DMS79 (cell line): ENCODE measurements at regions not wholly inside any gene's neighbourhood (a gene's known extent, or its start where the extent isn't known, plus 50 kb on each side); places are given as distances from the start of the nearest gene placed in this dataset.
A peak's percentile ranks its signal among the peaks of the same experiment; 100 is the strongest.

Experiments
- DNase-seq: peaks from one replicate; lab custom pipeline; 2025; lab: John Stamatoyannopoulos, UW

- DNase-seq = no peak
Measured at GRCh38 chr3:150267288-150267687, 140.8 kb upstream of the TSC22D2 start.

DNA sequence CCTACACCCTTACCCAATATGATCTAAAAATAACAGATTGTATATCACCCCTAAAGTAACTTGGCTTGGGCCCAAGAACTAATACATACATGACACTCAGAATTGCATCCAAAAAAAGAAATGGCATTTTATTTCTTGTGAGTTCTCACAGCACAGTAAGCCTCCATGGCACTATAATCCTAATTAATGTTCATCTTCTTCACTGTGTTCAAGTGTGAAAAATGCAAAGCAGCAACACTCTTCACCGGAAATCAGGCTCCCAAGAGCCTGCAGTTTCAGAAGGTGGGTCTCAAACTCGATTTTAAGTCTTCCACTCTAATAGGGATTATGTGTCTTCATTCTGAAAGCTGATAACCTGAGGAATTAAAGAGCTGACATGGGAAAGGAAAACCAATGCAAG, 142.8 kb upstream of the TSC22D2 start:
- peak; percentile 46 for DNase-seq

DNA sequence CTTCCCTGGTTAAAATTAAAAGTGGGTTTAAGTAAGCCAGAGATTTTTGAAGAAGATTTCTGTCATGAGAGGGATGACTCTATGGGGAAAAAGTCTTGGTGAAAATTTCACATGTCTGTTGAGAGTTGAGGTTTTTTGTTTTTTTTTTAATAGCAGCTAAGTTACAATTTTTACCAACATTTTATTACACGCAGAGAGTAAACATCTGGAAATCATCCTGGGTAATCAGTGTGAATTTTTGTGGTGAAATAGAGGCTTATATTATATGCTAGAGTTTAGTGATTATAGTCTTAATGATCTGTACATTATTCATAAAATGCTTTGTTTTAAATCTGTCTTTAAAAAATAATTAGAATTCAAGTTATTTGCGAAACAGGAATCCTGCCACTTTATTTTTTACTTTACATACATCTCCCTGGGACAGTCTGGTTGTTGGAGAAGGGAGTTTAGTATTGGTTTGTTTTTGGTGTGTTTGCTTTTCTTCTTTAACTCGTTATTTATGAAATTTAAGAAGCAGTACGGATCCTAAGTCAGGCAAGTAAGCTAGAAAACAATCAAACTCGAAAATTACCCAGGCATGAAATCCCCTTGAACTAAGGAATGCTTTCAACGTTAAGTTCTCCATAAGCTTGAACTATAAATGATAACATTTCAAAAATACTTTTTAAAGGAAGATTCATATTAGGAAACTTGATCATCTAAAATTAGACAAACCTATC, 143.4 kb upstream of the TSC22D2 start:
- peak; percentile 46 for DNase-seq

- no peak for DNase-seq
Measured at GRCh38 chr3:150261958-150262357, 146.1 kb upstream of the TSC22D2 start.

DNA sequence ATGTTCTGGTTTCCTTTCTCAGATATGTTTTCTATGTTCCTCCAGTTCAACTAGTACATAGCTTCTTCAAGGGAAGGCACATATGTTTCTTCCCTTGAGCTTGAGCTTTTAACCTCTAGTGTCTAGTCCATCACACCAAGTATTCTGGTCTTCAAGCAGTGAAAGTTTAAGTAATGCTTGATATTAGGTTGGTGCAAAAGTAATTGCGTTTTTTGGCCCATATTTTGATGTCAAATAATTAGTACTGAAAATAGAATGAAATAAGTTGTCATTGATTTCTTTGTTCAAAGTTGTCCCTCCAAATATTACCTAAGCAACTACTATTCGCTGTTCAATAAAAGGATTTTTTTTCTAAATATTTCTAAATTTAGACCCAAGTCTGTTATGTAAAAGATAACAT, 146.7 kb upstream of the TSC22D2 start:
- no peak for DNase-seq

DNA sequence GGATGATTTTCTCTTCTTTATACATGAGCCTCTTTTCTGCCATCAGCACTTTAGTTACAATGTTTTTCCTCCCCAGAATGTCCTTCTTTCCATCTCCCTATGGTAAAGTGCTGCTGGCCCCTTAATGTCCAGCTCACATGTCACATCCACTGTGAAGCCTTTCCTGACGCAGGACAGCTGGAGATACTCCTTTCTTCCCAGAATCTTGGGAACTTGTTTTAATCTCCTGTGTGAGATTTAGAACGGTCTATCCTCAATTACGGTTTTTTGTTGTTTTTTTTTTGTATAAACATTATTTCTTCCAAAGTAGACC, 147.7 kb upstream of the TSC22D2 start:
- DNase-seq = no peak

- DNase-seq = no peak
Measured at GRCh38 chr3:150259526-150260397, 148.3 kb upstream of the TSC22D2 start.

GRCh38 chr3:150256782-150257181, 151.3 kb upstream of the TSC22D2 start:
- DNase-seq = no peak

DNA sequence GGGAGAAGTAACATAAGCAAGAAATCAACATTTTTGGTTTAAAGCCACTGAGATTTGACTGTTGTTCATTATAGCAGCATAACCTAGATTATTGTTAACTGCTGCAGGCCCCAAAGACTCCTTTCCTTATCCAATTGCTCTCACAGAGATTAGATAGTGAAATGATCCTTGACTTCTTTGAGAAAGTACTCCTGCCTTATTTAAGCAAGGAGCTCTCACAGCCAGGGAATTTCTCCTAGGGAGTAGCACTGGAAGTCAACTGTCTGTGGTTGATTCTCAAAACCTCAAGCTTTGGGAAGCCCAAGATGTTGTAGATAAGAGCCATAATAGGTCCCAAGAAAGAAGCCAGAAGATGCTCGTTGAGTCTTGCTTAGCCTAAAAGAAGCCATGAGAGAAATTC, 151.8 kb upstream of the TSC22D2 start:
- no peak for DNase-seq

DNA sequence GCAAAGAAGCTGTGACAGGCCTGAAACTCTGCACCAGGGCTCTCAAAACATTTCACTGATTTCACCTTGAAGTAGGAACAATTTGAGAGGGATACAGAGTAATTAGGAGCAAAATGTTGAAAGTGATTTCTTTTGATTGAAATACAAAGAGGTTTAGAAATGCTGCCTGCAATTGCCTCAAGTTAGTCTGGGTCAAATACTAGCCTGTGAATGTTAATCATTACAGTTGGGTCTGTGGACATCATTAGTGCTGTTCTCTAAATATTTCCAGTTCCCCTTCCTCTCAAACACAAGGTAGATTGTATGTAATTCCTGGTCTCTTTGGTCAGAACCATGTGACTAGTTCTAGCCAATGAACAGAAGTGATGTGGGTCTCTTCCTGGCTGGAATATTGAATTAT, 152.3 kb upstream of the TSC22D2 start:
- no peak for DNase-seq

GRCh38 chr3:150255413-150255812, 152.7 kb upstream of the TSC22D2 start:
- peak; percentile 97 for DNase-seq

GRCh38 chr3:150254309-150254708, 153.8 kb upstream of the TSC22D2 start:
- DNase-seq = peak; percentile 17

- peak; percentile 39 for DNase-seq
Measured at GRCh38 chr3:150253622-150254021, 154.5 kb upstream of the TSC22D2 start.

DNA sequence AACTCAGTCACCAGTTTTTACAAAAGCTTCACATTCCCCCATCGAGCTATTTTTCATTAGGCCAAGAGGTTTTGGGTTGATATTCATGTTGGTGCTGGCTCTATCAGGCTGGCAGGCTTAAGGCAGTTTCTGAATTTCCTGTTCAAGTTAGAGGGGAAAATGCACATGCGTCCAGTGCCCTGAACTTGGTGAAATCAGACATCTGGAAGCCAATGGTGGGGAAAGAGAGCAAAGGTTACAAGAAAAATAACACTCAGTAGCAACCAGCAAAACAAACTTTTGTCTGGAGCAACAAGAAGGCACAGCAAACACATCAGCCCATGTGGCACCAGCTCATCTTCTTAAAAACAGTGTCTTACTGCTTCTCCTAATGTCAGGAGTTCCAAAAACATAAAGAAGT, 155.6 kb upstream of the TSC22D2 start:
- no peak for DNase-seq

GRCh38 chr3:150251187-150252062, 156.7 kb upstream of the TSC22D2 start:
- no peak for DNase-seq

GRCh38 chr3:150249779-150250470, 158.2 kb upstream of the TSC22D2 start:
- DNase-seq = no peak

DNA sequence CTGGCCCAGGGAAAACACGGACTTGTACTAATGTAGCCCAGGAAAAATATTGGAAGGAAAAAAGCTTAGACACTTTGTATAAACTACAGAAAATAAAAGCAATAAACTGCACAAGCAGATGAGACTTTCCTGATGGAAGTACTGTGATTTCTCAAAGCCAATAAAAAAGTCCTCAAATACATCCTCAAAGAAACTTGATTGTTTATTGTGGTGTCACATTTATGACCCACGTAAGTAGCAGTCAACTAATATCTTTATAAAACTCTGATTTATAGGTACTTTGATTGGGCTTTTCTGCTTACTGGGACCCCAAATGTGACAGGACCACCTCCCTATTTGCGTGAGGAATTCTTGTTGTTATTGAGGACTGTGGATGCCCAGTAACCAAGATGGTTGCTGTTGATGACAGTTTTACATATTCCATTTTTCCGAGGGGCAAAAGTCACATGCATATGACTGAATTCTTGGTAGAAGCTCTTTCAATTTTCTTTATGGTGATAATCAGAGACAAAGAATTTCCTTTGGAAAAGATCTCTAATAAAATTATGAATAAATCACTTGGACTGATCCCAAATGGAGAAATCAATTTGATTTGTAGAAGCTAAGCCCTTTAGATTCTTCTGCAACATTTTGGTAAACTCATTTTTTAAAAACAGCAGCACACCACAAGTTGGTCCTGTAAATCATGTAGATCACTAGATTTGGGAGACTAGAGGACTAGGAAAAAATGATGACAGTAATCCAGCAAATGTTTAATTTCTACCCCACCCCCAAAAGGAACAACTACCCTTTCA, 159.0 kb upstream of the TSC22D2 start:
- no peak for DNase-seq

GRCh38 chr3:150248116-150248887, 159.8 kb upstream of the TSC22D2 start:
- DNase-seq = no peak

DNA sequence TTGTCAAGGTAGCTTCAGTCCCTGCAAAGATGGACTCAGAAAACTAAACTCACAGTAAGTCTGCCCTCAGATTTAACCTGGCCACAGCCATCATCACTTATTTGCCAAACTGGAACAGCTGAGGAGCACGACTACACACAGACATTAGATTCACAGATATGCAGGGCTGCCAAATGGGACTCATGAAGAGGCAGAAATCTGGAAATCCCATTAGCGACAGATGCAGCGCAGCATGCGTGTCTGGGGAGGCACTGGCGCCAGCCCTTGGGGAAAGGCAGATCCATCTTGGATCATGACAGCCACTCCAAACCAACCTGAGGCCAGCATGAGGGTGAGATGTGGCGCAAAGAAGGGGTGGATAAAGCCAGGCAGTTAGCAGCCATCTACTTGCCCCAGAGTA, 160.7 kb upstream of the TSC22D2 start:
- no peak for DNase-seq

DNA sequence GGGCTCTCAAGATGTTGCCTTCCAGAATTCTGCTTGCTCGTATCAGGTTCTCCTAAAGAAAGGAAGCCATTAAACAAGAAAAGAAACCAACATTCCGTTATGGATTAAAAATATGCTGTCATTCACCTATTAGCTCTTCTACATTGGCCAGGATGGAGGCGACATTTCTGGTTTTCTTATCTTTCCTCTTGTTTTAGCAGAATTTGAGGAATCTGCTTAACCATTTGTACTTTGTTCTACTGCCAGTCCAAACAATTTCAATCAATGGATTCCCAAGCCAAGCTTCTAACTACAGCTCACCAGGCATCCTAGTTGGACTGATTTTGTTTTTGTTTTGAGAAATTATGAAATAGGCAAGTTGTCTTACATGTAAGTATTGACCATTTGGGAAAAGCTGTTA, 164.6 kb upstream of the TSC22D2 start:
- no peak for DNase-seq
